ENCODE measurements at regions not wholly inside any gene's neighbourhood (a gene's known extent, or its start where the extent isn't known, plus 50 kb on each side); places are given as distances from the start of the nearest gene placed in this dataset.

- no peaks in the 10 kb centered on the region for H3K4me1 ChIP-seq
- no peaks in the 10 kb centered on the region for H3K36me3 ChIP-seq
- H3K9me3 ChIP-seq, result no peaks in the 10 kb centered on the region
- intact Hi-C loops (cut with DNase I), result no loop called here
- H3K4me3 ChIP-seq, result no peak overlapping the region
- WGBS, 2 donors, result 57 to 83% methylated on average over 9 of the region's 9 CpGs
- no peak overlapping the region for H3K27ac ChIP-seq
- TF ChIP-seq POLR2AphosphoS5 (IDR thresholded peaks at IDR 0.05) (no peak), POLR2A (IDR thresholded peaks at IDR 0.05) (no peak), EP300 (IDR thresholded peaks at IDR 0.05) (no peak)
- TF ChIP-seq, protein P1, sequence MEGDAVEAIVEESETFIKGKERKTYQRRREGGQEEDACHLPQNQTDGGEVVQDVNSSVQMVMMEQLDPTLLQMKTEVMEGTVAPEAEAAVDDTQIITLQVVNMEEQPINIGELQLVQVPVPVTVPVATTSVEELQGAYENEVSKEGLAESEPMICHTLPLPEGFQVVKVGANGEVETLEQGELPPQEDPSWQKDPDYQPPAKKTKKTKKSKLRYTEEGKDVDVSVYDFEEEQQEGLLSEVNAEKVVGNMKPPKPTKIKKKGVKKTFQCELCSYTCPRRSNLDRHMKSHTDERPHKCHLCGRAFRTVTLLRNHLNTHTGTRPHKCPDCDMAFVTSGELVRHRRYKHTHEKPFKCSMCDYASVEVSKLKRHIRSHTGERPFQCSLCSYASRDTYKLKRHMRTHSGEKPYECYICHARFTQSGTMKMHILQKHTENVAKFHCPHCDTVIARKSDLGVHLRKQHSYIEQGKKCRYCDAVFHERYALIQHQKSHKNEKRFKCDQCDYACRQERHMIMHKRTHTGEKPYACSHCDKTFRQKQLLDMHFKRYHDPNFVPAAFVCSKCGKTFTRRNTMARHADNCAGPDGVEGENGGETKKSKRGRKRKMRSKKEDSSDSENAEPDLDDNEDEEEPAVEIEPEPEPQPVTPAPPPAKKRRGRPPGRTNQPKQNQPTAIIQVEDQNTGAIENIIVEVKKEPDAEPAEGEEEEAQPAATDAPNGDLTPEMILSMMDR (IDR thresholded peaks at IDR 0.05), result no peak
- H3K27me3 ChIP-seq, result peaks cover 0 to 28% (median 0%) of the 10 kb centered on the region in 3 donors
- no peak for DNase-seq
These were observed 142.6 kb upstream of the GJB5 start for GRCh38 chr1:34612091-34612827.

- no peaks in the 10 kb centered on the region for H3K4me1 ChIP-seq
- H3K9me3 ChIP-seq, result no peaks in the 10 kb centered on the region
- peaks cover 0 to 20% (median 0%) of the 10 kb centered on the region in 3 donors for H3K27me3 ChIP-seq
- TF ChIP-seq POLR2A (IDR thresholded peaks at IDR 0.05) (no peak), POLR2AphosphoS5 (IDR thresholded peaks at IDR 0.05) (no peak), EP300 (IDR thresholded peaks at IDR 0.05) (no peak)
- TF ChIP-seq, protein P1 (IDR thresholded peaks at IDR 0.05), result no peak
- no peaks in the 10 kb centered on the region for H3K36me3 ChIP-seq
- 62 to 73% methylated on average over 7 of the region's 7 CpGs for WGBS, 2 donors
- intact Hi-C loops (cut with DNase I), result no loop called here
- H3K27ac ChIP-seq, result no peak overlapping the region
- no peak overlapping the region for H3K4me3 ChIP-seq
- DNase-seq, result no peak
These were observed 137.3 kb upstream of the GJB5 start for GRCh38 chr1:34617321-34618118.

- Histone ChIP-seq H3K27ac (no peak overlapping the region), H3K4me1 (no peaks in the 10 kb centered on the region), H3K27me3 (peaks cover 0 to 20% (median 0%) of the 10 kb centered on the region in 3 donors), H3K4me3 (no peak overlapping the region), H3K36me3 (no peaks in the 10 kb centered on the region), H3K9me3 (no peaks in the 10 kb centered on the region)
- intact Hi-C loops (cut with DNase I), result no loop called here
- WGBS, 2 donors, result 74 to 75% methylated on average over 3 of the region's 3 CpGs
- no peak for DNase-seq
- TF ChIP-seq, protein P1 (IDR thresholded peaks at IDR 0.05), result no peak
- no peak for TF ChIP-seq POLR2AphosphoS5 (IDR thresholded peaks at IDR 0.05)
- TF ChIP-seq POLR2A (IDR thresholded peaks at IDR 0.05), result no peak
- TF ChIP-seq EP300 (IDR thresholded peaks at IDR 0.05), result no peak
These were observed 136.5 kb upstream of the GJB5 start for GRCh38 chr1:34618381-34618780.

GRCh38 chr1:34619256-34619655 lies 135.6 kb upstream of the GJB5 start:
- Histone ChIP-seq H3K4me1 (no peaks in the 10 kb centered on the region), H3K4me3 (no peak overlapping the region), H3K27me3 (peaks cover 0 to 20% (median 0%) of the 10 kb centered on the region in 3 donors), H3K36me3 (no peaks in the 10 kb centered on the region), H3K27ac (no peak overlapping the region), H3K9me3 (no peaks in the 10 kb centered on the region)
- DNase-seq, result no peak
- no peak for TF ChIP-seq EP300 (IDR thresholded peaks at IDR 0.05)
- TF ChIP-seq POLR2A (IDR thresholded peaks at IDR 0.05), result no peak
- no peak for TF ChIP-seq POLR2AphosphoS5 (IDR thresholded peaks at IDR 0.05)
- TF ChIP-seq, protein P1 (IDR thresholded peaks at IDR 0.05), result no peak
- WGBS, 2 donors, result 56 to 82% methylated on average over 4 of the region's 4 CpGs
- intact Hi-C loops (cut with DNase I), result no loop called here

Measured in sigmoid colon (tissue), 6 donors.